Stimulated activated naive CD4-positive, alpha-beta T cell (primary cell): ENCODE measurements at regions not wholly inside any gene's neighbourhood (a gene's known extent, or its start where the extent isn't known, plus 50 kb on each side); places are given as distances from the start of the nearest gene placed in this dataset.

Experiments
- DNase-seq, 6 experiments: peaks; one replicate each; lab custom pipeline; 2025; lab: John Stamatoyannopoulos, UW

- DNase-seq: peak in 3 of 6 experiments; percentile 26 to 53 (median 50)
Observed at GRCh38 chr6:134523903-134524650, 206.2 kb upstream of the SGK1 start.

- DNase-seq: no peak
Observed at GRCh38 chr6:134523051-134523450, 205.1 kb upstream of the SGK1 start.

DNA sequence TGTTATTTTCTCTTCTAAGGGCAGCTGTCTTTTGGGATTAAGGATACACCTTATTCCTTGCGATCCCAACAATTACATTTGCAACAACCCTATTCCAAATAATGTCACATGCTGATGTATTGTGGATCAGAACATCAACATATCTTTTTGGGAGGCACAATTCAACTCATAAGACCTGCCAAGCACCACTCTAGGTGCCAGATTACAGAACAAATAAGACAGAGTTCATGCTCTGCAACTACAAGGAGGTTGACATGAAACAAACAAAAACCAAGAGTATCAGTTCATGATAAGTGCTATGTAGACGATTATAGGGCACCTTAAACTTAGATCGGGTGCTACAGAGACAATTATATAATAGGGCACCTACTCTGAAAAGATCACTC is 203.2 kb upstream of the SGK1 start:
- peak in 1 of 6 experiments; percentile 4 for DNase-seq

GRCh38 chr6:134520181-134521115 is 202.5 kb upstream of the SGK1 start:
- DNase-seq: no peak

- DNase-seq: peak in 5 of 6 experiments; percentile 13 to 70 (median 68)
Observed at GRCh38 chr6:134519465-134519864, 201.6 kb upstream of the SGK1 start.

GRCh38 chr6:134517868-134518267 is 200.0 kb upstream of the SGK1 start:
- no peak for DNase-seq

GRCh38 chr6:134517145-134517658 is 199.3 kb upstream of the SGK1 start:
- DNase-seq: no peak

GRCh38 chr6:134516582-134516981 is 198.7 kb upstream of the SGK1 start:
- DNase-seq: no peak

DNA sequence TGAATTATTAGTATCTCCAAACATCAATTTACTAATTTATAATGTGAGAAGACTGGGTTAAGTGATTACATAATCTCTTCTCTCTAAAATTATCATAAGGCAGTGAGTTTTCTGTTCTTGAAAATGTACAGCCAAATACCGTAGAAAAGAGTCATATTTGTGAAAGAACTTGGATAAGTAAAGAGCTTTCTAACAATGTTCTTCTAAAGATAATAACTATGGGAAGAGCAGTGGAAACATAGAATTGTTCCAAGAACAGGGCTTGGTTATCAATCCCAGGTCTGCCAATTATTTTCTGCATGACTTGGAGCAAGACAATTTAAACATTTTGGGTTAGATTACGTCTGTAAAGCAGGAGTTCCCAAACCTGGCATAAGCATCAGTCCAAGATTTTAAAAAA is 198.1 kb upstream of the SGK1 start:
- no peak for DNase-seq

- no peak for DNase-seq
Observed at GRCh38 chr6:134512981-134513391, 195.1 kb upstream of the SGK1 start.

GRCh38 chr6:134511984-134512683 is 194.2 kb upstream of the SGK1 start:
- DNase-seq: no peak

DNA sequence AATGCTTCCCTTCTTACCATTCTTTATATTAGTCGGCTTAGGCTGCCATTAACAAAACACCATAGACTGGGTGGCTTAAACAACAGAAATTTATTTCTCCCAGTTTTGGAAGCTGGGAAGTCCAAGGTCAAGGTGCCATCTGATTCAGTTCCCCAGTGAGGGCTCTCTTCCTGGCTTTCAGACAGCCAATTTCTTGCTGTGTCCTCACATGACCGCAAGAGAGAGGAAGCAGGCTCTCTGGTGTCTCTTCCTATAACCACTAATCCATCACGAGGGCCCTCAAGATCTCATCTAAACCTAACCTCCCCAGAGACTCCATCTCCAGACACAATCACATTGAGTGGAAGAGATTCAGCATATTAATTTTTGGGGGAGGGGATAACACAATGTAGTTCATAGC is 193.0 kb upstream of the SGK1 start:
- no peak for DNase-seq

- no peak for DNase-seq
Observed at GRCh38 chr6:134510142-134510541, 192.2 kb upstream of the SGK1 start.

DNA sequence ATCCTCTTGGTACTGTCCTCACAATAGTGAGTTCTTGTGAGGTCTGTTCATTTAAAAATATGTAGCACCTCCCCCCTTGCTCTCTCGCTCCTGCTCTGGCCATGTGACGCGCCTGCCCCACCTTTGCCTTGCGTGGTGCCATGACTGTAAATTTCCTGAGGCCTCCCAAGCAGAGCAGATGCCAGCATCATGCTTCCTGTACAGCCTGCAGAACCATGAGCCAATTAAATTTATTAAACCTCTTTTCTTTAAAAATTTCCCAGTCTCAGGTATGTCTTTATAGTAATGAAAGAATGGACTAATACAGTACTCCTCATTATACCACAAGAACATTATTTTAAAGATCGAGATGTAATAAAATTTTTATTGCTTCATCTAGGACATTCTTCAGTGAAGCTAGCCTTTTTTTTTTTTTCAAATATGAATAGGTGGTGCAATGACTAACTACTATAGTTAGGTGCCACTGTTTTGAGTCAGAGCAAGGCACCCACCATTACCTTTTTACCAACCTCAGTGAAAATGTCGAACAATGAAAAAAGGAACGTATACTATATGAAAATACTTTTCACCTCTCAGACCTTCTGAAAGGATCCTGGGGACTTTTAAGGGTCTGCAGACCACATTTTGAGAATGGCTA is 191.1 kb upstream of the SGK1 start:
- no peak for DNase-seq

DNA sequence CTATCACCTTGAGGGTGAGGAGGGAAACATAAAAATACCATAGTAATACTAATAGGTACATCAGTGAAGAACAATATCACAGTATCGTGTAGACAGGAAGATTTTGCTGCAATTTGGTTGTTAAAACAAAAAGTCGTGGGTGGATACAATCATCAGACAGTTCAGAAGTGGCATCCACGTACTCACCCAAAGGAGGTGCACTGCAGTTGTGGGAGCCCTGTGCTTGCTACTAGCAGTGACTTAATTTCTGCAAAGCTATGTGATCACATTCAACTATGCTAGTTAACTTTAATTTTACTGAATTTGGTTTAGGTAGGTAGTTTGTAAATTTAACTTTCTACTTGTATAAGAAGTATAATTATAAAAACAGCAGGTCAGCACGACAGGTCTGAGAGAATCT is 188.2 kb upstream of the SGK1 start:
- no peak for DNase-seq

DNA sequence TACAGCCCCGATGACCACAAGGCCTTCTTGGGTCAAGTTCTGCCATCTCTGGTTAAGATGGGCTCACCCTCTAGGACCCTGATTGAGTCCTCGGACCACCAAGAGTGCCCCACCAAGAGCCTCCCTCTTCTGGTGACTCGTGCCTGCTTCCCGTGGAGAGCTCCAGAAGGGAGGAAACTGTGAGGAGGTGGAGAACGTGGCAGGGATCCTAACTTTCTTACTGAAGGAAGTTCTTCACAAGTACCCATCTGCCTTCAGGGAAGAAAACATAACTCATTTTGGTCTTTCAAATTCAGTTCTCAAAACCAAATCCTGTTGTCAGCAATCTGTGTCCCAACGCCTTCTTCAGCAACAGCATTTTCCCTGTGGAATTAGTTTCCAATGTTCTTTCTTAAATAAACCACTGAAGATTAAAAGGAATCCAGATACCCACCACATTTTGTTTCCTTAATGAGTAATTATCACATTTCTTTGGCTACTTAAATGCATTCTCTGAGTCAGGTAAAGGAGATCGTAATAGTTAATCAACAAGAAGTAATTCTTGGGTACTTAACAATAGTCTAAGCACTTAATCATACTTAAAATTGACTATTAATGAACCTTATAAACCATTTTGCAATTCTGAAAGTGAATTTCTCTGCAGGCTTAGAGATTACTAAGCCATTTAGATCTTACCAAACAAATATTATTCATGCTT is 185.8 kb upstream of the SGK1 start:
- DNase-seq: no peak

DNA sequence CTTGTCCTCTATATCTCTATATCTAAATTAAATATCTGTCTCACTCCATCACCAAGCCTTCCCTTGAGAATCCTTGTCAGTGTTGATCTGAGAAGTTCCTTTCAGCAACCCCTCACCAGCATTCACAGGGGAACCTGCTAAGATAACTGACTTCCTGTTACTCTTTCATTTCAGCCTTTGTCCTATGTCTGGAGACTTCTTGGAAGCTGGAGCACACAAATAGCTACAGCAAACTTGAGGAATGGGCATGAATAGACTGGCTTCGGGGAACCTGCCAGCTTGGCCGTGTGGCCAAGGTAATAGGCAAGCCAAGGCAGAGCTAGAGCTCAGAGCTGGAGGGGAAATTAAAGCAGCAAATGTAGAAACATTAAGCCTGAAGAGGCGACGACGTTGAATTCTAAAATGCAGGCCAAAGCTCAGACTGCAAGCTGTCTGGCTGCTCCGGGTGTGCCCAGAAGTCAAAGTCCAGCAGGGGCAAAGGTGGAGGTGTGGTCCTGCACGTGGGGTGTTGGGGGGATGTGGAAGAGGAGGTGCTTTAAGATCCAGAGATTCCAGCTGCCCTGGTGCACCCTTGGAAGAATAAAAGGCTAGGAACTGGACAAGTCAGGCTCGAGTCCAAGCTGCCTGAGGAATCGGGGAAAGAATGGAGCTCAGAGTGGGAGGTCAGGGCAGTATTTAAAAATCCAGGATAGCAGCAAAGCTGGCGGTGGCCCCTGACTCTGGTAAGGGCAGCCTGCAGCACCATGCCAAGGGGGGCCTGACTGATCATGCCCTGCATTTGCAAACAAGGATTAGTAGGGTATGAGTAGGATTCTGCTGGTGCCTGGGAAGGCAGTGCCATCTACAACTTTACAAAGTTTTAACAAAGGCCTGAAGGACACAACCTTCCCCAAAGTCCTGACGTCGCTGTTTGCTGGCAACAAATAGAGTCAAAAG is 185.0 kb upstream of the SGK1 start:
- DNase-seq: no peak

DNA sequence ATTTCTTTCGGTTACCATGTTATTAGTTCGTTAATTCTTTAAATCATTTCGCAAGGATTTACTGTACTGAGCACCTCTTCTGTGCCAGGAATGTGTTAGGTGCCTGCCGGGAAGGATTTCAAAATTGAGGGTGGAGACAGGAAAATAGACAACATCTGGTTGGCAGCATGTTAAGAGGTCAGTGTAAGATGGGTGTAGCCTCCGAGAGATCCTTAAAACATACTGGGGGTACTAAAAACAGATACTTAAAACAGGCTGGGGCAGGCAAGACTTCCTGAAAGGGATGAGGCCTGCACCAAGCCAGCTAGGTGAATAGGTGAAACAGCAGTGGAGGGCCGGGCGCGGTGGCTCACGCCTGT is 178.0 kb upstream of the SGK1 start:
- no peak for DNase-seq

DNA sequence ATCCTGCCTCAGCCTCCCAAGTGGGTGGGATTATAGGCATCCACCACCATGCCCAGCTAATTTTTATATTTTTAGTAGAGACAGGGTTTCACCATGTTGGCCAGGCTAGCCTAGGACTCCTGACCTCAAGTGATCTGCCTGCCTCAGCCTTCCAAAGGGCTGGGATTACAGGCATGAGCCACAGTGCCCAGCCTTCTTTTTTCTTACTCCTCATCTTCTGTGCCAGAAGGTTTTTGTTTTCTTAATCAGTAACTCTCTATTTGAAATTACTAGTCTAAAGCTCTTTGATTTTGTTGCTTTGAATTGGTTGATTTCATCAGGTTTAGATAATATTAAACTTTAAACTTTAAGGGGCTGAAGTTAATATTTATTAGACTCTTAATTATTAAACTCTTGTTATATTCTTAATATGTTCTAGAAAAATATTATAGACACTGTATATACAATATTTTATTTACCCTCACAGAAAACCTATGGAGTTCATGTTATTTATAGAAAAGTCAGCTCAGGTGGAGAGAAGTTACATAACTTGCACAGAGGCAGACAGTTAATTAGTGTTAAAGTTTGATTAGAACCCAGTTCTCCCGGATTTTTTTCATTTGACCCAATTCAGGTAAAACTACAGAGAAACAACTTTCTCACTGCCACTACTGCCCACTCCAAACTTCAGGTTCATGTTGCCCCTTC is 177.4 kb upstream of the SGK1 start:
- DNase-seq: no peak

DNA sequence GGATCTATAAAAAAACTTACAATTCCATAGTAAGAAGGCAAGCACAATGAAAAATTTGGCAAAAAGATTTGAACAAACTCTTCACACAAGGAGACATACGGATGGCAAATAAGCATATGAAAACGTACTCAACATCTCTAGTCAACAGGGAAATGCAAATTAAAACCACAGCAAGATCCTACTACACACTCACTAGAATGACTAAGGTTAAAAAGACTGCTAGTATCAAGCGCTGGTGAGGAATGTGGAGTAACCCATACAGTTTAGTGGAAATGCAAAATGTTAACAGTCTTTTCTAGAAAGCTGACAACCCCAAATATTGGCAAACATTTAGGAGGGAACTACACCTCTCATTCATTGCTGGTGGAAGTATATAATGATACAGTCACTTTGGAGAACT is 175.9 kb upstream of the SGK1 start:
- DNase-seq: no peak
